ENCODE measurements at regions not wholly inside any gene's neighbourhood (a gene's known extent, or its start where the extent isn't known, plus 50 kb on each side); places are given as distances from the start of the nearest gene placed in this dataset.

- TF ChIP-seq GATA2 (IDR thresholded peaks at IDR 0.05; ENCODE audit: low read depth, low read length) (no peak), GATA3 (IDR thresholded peaks at IDR 0.05; ENCODE audit: low read depth, low read length) (no peak)
Observed at GRCh38 chr5:159412284-159413046, 82.2 kb upstream of the IL12B start.

Data from SH-SY5Y (cell line).